ENCODE measurements at regions not wholly inside any gene's neighbourhood (a gene's known extent, or its start where the extent isn't known, plus 50 kb on each side); places are given as distances from the start of the nearest gene placed in this dataset.

DNA sequence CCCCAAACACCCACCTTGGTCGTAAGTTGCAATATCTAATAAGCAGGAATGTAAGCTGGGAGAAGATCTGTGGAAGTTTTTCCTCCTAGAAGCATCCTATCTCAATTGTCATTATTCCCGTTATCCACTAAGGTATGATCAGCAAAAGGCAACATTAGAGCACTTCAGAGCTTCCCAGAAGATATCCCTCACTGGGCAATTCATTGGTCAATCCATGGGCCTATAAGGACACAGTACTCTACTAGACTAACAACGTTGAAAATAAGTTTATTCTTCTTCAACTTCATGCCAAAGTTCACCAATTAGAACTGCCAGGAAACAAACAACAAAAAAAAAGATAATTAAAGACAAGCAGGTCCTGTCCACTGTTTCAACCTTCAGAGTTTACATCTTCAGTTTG is 433.0 kb upstream of the POU3F3 start:
- TF ChIP-seq, protein P1, sequence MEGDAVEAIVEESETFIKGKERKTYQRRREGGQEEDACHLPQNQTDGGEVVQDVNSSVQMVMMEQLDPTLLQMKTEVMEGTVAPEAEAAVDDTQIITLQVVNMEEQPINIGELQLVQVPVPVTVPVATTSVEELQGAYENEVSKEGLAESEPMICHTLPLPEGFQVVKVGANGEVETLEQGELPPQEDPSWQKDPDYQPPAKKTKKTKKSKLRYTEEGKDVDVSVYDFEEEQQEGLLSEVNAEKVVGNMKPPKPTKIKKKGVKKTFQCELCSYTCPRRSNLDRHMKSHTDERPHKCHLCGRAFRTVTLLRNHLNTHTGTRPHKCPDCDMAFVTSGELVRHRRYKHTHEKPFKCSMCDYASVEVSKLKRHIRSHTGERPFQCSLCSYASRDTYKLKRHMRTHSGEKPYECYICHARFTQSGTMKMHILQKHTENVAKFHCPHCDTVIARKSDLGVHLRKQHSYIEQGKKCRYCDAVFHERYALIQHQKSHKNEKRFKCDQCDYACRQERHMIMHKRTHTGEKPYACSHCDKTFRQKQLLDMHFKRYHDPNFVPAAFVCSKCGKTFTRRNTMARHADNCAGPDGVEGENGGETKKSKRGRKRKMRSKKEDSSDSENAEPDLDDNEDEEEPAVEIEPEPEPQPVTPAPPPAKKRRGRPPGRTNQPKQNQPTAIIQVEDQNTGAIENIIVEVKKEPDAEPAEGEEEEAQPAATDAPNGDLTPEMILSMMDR (IDR thresholded peaks at IDR 0.05), result no peak
- WGBS, 3 donors, result 82 to 89% (median 87%) methylated on average over 3 of the region's 3 CpGs
- intact Hi-C loops (cut with DNase I), result no loop called here

DNA sequence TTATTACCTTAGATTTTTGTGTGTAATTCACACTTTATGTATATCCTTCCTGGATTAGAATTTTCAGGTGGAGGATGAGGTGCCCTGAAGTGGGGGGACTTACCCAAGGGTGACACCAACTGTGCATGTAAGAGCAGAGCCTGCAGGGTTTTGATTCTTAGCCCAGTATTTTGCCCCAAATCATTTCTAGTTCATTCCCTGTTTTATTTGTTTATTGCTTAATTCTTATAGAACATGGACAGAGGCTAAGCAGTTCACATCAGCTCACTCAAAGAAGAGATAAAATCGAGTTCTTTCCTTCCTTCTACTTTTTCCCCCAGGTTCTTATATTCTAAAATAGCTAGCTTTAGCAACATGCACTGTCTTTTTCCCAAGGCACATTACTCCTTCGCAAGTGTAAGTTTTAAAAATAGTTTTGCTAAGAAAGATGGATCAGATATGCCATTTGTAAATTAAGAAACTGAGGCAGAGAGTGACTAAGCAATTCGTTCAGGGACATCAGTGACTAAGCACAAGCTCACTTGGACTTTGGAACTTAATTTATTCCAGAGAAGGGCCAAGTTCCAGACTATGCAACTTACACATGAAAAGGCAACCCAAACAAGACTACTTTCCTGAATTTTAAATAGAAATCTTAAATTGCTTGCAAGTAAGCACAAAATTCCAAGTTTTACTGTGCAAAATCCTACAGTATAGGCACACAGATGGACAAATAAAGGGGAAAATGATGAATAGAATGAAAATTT is 427.9 kb upstream of the POU3F3 start:
- WGBS, 3 donors, result 59 to 66% (median 65%) methylated on average over 3 of the region's 3 CpGs
- no peaks in the 10 kb centered on the region for H3K36me3 ChIP-seq (ENCODE audit: insufficient read depth in 1 of 2, low read depth in 1 of 2)
- no peaks in the 10 kb centered on the region for H3K27me3 ChIP-seq (ENCODE audit: insufficient read depth in 3 of 3, low read length in 2 of 3)
- no peaks in the 10 kb centered on the region for H3K9me3 ChIP-seq
- H3K27ac ChIP-seq, result no peak overlapping the region
- no peak overlapping the region for H3K4me3 ChIP-seq
- DNase-seq (no peak), ATAC-seq (no peak)
- intact Hi-C loops (cut with DNase I), result no loop called here
- no peaks in the 10 kb centered on the region for H3K4me1 ChIP-seq
- TF ChIP-seq, protein P1 (IDR thresholded peaks at IDR 0.05), result no peak

More for the DNA sequence above, 433.0 kb upstream of the POU3F3 start:
- Histone ChIP-seq H3K27me3 (ENCODE audit: insufficient read depth in 3 of 3, low read length in 2 of 3) (no peaks in the 10 kb centered on the region), H3K9me3 (no peaks in the 10 kb centered on the region), H3K4me1 (no peaks in the 10 kb centered on the region), H3K4me3 (no peak overlapping the region), H3K27ac (no peak overlapping the region), H3K36me3 (ENCODE audit: insufficient read depth in 1 of 2, low read depth in 1 of 2) (no peaks in the 10 kb centered on the region)
- ATAC-seq, result no peak
- no peak for DNase-seq

DNA sequence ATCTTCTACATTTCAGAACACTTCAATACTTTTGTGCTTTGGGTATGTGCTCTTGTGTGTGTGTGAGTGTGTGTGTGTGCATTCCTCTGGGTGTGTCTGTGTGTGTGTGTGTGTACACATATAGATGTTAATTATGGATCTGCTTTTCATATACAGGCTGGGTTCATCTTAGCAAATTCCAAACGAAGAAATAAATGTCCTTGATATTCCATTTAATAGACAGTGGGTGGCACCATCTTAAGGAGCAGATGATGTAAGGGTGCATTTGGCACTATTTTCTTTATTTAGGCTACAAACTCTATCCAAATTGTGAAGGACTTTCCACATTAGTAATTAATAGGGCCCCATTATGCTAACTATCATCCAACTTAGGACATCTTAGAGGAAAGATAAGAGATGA is 425.8 kb upstream of the POU3F3 start:
- H3K4me3 ChIP-seq, result no peak overlapping the region
- no peaks in the 10 kb centered on the region for H3K4me1 ChIP-seq
- TF ChIP-seq, protein P1 (IDR thresholded peaks at IDR 0.05), result no peak
- no peak for ATAC-seq
- peaks cover 0 to 2% (median 0%) of the 10 kb centered on the region in 3 donors for H3K27me3 ChIP-seq (ENCODE audit: insufficient read depth in 3 of 3, low read length in 2 of 3)
- WGBS, 3 donors, result 51 to 61% (median 59%) methylated on average over 1 of the region's 1 CpG
- H3K27ac ChIP-seq, result no peak overlapping the region
- DNase-seq, result no peak
- H3K9me3 ChIP-seq, result no peaks in the 10 kb centered on the region
- intact Hi-C loops (cut with DNase I), result no loop called here
- H3K36me3 ChIP-seq (ENCODE audit: insufficient read depth in 1 of 2, low read depth in 1 of 2), result no peaks in the 10 kb centered on the region

DNA sequence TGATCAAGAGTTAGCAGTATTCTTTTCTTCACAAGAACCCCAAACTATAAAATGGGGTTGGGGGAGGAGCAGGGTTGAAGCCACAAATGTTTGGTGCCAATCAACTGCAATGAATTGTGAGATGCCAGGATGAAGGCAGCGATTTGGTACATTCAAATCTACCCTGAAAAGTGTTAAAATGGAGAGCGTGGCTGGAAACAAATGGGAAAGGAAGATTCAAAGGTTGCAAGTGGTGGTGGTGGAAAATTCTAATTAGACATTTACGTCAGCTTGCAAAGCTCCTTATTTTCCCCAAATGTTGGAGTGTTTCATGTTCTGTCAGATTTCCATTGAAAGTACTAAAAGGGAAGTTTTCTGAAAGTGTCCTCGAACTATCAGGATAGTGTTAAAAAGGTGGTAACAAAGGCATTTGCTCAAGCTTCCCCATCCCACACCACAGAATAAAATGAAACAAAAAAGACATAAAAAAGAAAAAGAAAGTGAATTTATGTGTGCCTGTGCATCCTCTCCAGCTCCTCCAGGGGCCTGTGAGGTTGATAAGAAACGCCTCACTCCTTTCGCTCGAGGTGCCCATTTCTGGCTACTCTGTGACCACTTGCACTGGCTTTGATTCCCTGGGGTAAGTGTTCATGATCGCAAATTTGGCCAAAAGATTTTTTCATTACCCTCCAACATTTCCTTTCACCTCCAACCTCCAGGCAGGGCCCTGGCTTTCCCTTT is 424.1 kb upstream of the POU3F3 start:
- no peaks in the 10 kb centered on the region for H3K36me3 ChIP-seq (ENCODE audit: insufficient read depth in 1 of 2, low read depth in 1 of 2)
- H3K4me1 ChIP-seq, result no peaks in the 10 kb centered on the region
- ATAC-seq, result no peak
- intact Hi-C loops (cut with DNase I), result no loop called here
- 78 to 79% (median 78%) methylated on average over 8 of the region's 8 CpGs for WGBS, 3 donors
- no peak for DNase-seq
- TF ChIP-seq, protein P1 (IDR thresholded peaks at IDR 0.05), result no peak
- no peak overlapping the region for H3K4me3 ChIP-seq
- no peak overlapping the region for H3K27ac ChIP-seq
- no peaks in the 10 kb centered on the region for H3K9me3 ChIP-seq
- H3K27me3 ChIP-seq (ENCODE audit: insufficient read depth in 3 of 3, low read length in 2 of 3), result peaks cover 0 to 9% (median 2%) of the 10 kb centered on the region in 3 donors

Measured in psoas muscle (tissue), 7 donors.